HG02571 (cell line): ENCODE measurements at regions not wholly inside any gene's neighbourhood (a gene's known extent, or its start where the extent isn't known, plus 50 kb on each side); places are given as distances from the start of the nearest gene placed in this dataset.
"Not testable (repeated sequence)": the region's sequence is repeated elsewhere in the genome, so short reads cannot be mapped to it uniquely, and the experiment has no call there.

Source experiments
- ATAC-seq: cut with Tn5 transposase; IDR thresholded peaks from one replicate; pipeline ENCODE4 v1.9.1; 2021; ENCODE audit warnings: mild to moderate bottlenecking, moderate library complexity; ENCODE audit not compliant: unreplicated experiment

DNA sequence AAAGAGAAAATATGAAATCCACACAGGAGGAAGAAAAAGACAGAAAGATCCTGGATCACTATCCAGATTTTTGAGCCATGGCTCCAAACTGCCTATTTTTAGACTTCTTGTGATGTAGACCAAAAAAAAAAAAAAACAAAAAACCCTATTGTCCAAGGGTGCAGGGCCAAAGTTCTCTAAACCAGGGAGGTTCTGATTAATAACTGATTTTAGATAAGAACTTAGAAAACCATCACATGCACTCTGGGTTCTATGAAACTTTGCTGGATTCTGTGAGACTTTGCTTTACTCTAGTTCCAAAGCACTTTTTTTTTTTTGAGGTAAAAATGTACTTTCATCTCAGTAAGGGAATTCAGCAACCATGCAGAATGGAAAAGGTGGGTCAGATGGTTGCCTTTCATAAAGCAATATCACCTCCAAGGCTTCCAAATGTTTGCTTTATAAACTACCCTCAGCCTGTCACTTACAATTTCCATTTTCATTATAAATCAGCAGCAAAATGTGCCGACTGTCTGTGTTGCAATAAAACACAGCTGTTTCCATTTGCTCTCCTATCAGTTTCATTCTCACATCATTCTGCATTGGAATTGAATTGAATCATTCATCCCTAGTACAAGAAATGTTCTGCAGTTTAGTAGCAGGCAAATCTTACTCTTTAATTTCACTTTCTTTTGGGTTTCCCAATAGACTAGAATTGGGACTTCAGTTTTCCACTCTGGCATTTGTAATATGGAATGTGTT lies 1584.3 kb upstream of the RAG2 start:
- ATAC-seq: no peak

DNA sequence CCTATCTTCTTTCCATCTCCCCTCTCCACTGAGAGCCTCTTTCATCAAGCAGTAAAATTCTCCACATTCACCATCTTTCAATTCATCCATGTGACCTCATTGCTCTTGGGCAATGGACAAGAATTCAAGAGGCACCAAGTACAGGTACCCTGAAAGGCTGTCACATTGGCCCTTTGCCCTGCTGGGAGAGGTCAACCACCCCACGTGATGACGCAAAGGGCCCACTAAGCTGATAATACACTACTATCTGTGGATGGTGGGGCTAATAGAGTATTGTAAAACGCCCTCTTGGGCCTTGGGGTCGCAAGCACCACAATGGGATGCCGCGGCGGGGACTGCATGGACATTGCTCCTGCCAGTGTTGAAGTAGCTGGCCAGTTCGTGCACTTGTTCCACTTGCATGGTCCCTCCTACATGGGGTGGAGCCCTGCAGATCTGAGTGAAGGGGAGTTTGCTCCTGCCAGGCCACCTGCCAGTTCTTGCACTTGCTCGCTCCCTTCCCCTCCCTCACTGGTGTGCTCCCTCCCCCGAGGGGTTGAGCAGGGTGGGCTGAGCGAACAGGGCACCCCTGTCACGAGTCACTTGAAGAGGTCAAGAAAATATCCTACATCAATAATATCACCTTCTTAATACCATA lies 1578.8 kb upstream of the RAG2 start:
- no peak for ATAC-seq

DNA sequence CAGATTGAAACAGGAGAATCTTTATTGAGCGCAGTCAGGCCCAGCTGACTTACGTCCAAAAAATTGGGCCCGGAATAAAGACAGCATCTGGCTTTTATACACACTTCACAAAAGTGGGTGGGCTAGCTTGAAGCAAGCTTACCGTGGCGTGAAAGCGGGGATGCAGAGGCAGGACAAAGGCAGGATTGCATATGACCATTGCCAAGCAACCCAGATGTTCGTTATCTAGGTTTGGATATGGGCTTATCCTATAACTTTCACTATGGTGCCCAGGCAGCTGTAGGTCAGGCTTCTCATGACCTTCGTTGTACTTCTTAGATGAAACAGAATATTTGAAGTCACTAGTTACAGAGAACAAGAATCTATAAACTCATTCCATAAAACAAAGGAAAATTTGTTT lies 1575.6 kb upstream of the RAG2 start:
- ATAC-seq: no peak

DNA sequence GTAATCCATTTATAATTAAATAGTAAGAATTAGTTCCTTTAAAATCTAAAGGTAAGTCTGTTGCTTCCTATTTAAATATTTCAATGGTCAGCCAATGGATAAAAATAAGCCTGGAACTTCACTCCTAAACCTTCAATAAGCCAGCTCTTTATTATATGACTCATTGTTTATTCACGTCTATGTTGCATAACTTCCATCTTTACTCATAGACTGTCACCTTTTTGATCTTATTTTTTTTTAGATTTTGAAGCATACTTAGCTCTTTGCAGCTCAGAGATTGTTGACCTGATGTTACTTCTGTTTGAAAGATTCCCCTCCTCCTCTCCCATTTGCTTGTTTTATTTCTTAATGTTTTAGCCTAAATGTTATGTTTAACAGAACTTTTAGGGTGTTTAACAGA lies 1571.2 kb upstream of the RAG2 start:
- ATAC-seq: no peak

- no peak for ATAC-seq
Measured at GRCh38 chr11:38163526-38163925, 1565.5 kb upstream of the RAG2 start.

- no peak for ATAC-seq
Measured at GRCh38 chr11:38160433-38160832, 1562.4 kb upstream of the RAG2 start.

GRCh38 chr11:38159038-38159437 lies 1561.0 kb upstream of the RAG2 start:
- ATAC-seq: no peak

DNA sequence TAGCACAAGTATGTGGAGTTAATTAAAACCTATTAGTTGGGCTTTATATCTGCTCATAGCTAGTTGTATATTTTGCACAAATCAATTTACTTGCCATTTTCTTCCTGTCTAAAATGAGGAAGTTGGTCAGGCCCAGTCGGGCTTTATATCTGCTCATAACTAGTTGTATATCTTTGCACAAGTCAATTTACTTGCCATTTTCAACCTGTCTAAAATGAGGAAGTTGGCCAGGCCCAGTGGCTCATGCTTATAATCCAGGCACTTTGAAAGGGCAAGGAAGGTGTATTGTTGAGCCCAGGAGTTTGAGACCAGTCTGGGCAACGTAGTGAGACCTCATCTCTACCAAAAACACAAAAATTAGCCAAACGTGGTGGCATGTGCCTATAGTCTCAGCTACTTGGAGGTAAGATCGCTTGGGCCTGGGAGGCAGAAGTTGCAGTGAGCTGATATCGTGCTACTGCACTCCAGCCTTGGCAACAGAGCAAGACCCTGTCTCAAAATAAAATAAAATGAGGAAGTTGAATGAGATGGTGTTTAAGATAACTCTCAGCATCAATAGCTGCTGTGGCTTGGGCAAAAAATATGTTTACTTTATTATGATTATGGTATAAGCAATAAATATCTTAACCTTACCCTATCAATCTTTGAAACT lies 1558.6 kb upstream of the RAG2 start:
- no peak for ATAC-seq

DNA sequence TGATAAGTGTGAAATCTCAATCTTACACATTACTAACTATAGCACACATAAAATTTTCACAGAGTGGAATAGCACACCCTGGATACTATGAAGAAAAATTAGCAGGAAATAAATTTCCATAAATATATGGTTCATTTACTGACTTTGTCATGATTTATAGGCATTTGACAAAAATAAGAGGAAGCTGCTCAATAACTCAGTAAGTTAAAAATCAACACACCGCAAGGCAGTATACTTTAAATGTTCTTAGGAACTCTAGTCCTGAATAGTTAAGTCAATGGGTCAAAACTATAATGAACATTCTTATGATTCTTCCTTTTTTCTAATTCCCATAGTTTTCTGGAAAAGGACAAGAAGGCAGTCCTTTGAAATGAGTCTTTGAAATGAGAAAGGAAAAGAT lies 1557.8 kb upstream of the RAG2 start:
- no peak for ATAC-seq

- no peak for ATAC-seq
Measured at GRCh38 chr11:38153985-38154384, 1555.9 kb upstream of the RAG2 start.

- ATAC-seq: no peak
Measured at GRCh38 chr11:38143852-38144251, 1545.8 kb upstream of the RAG2 start.

DNA sequence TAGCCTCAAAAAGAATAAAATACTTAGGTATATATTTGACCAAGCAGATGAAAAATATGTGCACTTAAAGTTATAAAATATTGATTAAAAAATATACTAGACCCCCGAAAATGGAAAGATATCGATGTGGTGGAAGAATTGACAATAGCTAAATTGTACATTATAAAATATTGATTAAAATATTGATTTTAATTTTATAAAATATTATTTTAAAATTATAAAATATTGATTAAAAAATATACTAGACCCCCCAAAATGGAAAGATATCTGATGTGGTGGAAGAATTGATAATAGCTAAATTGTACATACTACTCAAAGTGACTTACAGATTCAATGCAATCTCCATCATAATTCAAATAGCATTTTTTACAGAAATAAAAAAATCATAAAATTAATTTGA lies 1540.9 kb upstream of the RAG2 start:
- ATAC-seq: no peak

- no peak for ATAC-seq
Measured at GRCh38 chr11:38136887-38137286, 1538.9 kb upstream of the RAG2 start.

DNA sequence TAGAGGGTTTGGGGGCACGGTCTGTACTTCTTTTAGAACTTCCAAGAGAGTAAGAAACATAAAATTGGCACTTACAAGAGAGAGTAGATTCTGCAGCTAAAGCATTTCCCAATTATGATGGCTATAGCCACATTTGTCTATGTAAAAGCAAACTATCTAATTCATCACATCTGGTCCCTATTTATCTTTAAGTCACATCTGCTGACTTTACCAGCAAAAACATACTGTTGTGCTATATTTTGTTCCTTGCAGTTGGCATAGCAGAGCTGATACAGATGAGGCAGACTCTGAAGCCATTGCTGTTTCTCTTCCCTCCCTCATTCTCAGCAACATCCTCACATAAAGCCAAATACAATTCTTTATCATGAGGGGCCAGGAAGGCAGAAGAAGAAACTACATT lies 1533.5 kb upstream of the RAG2 start:
- no peak for ATAC-seq

- no peak for ATAC-seq
Measured at GRCh38 chr11:38130976-38131375, 1532.9 kb upstream of the RAG2 start.

- no peak for ATAC-seq
Measured at GRCh38 chr11:38130514-38130913, 1532.5 kb upstream of the RAG2 start.

DNA sequence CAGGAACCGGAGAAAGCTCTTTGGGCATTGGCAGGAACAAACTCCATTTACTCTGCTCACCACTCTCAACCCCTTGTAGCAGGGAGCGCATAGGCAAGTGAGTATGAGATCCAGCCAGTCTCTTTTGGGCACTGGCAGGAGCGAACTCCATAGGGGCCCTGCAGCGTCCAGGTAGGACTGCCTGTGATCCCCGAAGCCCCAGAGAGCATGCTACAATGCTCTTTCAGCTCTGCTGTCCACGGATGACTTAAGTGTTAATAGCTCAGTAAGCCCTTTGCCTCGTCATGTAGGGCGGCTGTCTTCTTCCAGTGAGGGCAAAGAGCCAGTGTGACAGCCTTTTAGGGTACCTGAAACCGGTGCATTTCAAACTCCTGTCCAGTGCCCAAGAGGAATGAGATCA lies 1525.6 kb upstream of the RAG2 start:
- ATAC-seq: no peak

- ATAC-seq: not testable (repeated sequence)
Measured at GRCh38 chr11:38116616-38117015, 1518.6 kb upstream of the RAG2 start.

DNA sequence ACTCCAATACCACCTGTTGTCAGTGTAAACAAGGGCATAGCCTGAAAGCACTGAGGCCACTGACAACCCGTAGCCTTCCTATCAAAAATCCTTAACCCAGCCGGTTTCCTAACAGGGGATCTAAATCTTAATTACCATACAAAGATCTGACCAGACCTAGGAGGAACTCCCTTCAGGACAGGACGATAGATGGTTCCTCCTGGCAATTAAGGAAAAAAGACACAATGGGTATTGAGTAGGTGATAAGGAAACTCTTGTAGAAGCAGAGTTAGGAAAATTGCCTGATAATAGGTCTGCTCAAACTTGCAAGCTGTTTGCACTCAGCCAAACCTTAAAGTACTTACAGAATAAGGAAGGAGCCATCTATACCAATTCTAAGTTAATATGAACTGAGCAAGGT lies 1517.3 kb upstream of the RAG2 start:
- ATAC-seq: not testable (repeated sequence)

- ATAC-seq: no peak
Measured at GRCh38 chr11:38100836-38101462, 1502.9 kb upstream of the RAG2 start.

DNA sequence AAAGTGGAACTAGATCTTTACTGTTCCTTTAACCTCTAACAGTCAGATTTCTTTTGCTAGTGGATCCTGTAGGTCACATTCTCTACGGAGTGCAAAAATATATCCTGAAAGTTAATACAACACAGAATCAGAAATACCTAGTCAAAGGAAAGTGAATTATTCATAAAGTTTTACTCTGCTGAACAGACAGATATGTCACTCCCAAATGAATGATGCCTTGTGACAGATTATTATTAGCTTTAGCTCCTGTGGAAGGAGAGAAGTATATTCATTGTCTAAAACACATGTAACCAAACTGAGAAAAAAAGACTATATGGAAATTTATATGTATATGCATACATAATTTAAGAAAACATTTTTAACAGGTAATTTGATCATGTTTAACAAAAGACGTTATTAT lies 1497.2 kb upstream of the RAG2 start:
- no peak for ATAC-seq

DNA sequence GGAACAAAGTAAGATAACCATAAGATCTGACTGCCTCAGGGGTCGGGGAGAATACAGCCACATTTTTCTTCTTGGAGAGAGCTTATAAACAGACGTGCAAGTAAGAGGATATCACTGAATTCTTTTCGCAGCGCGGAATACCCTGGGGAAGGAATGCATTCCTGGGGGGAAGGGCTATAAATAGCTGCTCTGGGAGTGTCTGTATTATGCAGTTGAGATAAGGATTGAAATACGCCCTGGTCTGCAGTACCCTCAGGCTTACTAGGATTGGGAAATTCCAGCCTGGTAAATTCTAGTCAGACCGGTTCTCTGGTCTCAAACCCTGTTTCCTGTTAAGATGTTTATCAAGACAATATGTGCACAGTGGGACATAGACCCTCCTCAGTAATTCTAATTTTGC lies 1491.7 kb upstream of the RAG2 start:
- ATAC-seq: no peak
